ENCODE measurements at regions not wholly inside any gene's neighbourhood (a gene's known extent, or its start where the extent isn't known, plus 50 kb on each side); places are given as distances from the start of the nearest gene placed in this dataset.
"Not testable (repeated sequence)": the region's sequence is repeated elsewhere in the genome, so short reads cannot be mapped to it uniquely, and the experiment has no call there.

GRCh38 chr9:720239-720881 is 121.1 kb upstream of the DMRT1 start:
- Histone ChIP-seq H3K27me3 (replicated peaks; ENCODE audit: control insufficient read depth, insufficient read depth, low read length) (peaks cover 1% of the 10 kb centered on the region), H3K36me3 (ENCODE audit: control insufficient read depth, insufficient read depth, low read length) (no peaks in the 10 kb centered on the region), H3K4me3 (replicated peaks; ENCODE audit: low read depth, low read length) (no peak overlapping the region)
- TF ChIP-seq CTCF (IDR thresholded peaks at IDR 0.05; ENCODE audit: insufficient read depth, low read length, poor library complexity, severe bottlenecking) = no peak
- DNase-seq (ENCODE audit: extremely low read depth, insufficient read length) = no peak

- no peak for DNase-seq (ENCODE audit: extremely low read depth, insufficient read length)
- no peak overlapping the region for H3K4me3 ChIP-seq (replicated peaks; ENCODE audit: low read depth, low read length)
- no peak for TF ChIP-seq CTCF (IDR thresholded peaks at IDR 0.05; ENCODE audit: insufficient read depth, low read length, poor library complexity, severe bottlenecking)
- H3K27me3 ChIP-seq (replicated peaks; ENCODE audit: control insufficient read depth, insufficient read depth, low read length) = peaks cover 1% of the 10 kb centered on the region
- H3K36me3 ChIP-seq (ENCODE audit: control insufficient read depth, insufficient read depth, low read length) = no peaks in the 10 kb centered on the region
Observed at GRCh38 chr9:722388-722980, 119.0 kb upstream of the DMRT1 start.

- not testable (repeated sequence) for DNase-seq (ENCODE audit: extremely low read depth, insufficient read length); H3K36me3 ChIP-seq (ENCODE audit: control insufficient read depth, insufficient read depth, low read length); H3K27me3 ChIP-seq (replicated peaks; ENCODE audit: control insufficient read depth, insufficient read depth, low read length); H3K4me3 ChIP-seq (replicated peaks; ENCODE audit: low read depth, low read length)
Observed at GRCh38 chr9:724461-724860, 117.0 kb upstream of the DMRT1 start.

- DNase-seq (ENCODE audit: extremely low read depth, insufficient read length) = no peak
- no peak for TF ChIP-seq CTCF (IDR thresholded peaks at IDR 0.05; ENCODE audit: insufficient read depth, low read length, poor library complexity, severe bottlenecking)
- Histone ChIP-seq H3K27me3 (replicated peaks; ENCODE audit: control insufficient read depth, insufficient read depth, low read length) (peaks cover 1% of the 10 kb centered on the region), H3K4me3 (replicated peaks; ENCODE audit: low read depth, low read length) (no peak overlapping the region), H3K36me3 (ENCODE audit: control insufficient read depth, insufficient read depth, low read length) (no peaks in the 10 kb centered on the region)
Observed at GRCh38 chr9:726005-726404, 115.5 kb upstream of the DMRT1 start.

- peaks cover 1% of the 10 kb centered on the region for H3K27me3 ChIP-seq (replicated peaks; ENCODE audit: control insufficient read depth, insufficient read depth, low read length)
- no peaks in the 10 kb centered on the region for H3K36me3 ChIP-seq (ENCODE audit: control insufficient read depth, insufficient read depth, low read length)
- TF ChIP-seq CTCF (IDR thresholded peaks at IDR 0.05; ENCODE audit: insufficient read depth, low read length, poor library complexity, severe bottlenecking) = no peak
- no peak for DNase-seq (ENCODE audit: extremely low read depth, insufficient read length)
- no peak overlapping the region for H3K4me3 ChIP-seq (replicated peaks; ENCODE audit: low read depth, low read length)
Observed at GRCh38 chr9:727767-728166, 113.7 kb upstream of the DMRT1 start.

GRCh38 chr9:728535-728934 is 113.0 kb upstream of the DMRT1 start:
- TF ChIP-seq CTCF (IDR thresholded peaks at IDR 0.05; ENCODE audit: insufficient read depth, low read length, poor library complexity, severe bottlenecking) = no peak
- no peaks in the 10 kb centered on the region for H3K36me3 ChIP-seq (ENCODE audit: control insufficient read depth, insufficient read depth, low read length)
- no peak overlapping the region for H3K4me3 ChIP-seq (replicated peaks; ENCODE audit: low read depth, low read length)

More at GRCh38 chr9:728535-728934, 113.0 kb upstream of the DMRT1 start:
- no peak for DNase-seq (ENCODE audit: extremely low read depth, insufficient read length)
- H3K27me3 ChIP-seq (replicated peaks; ENCODE audit: control insufficient read depth, insufficient read depth, low read length) = peaks cover 1% of the 10 kb centered on the region
